NCI-H146 treated with DMSO at 0.1 percent for 48 hours (cell line): ENCODE measurements at regions not wholly inside any gene's neighbourhood (a gene's known extent, or its start where the extent isn't known, plus 50 kb on each side); places are given as distances from the start of the nearest gene placed in this dataset.
"Not testable (repeated sequence)": the region's sequence is repeated elsewhere in the genome, so short reads cannot be mapped to it uniquely, and the experiment has no call there.

ENCODE experiments used
- DNase-seq: peaks from one replicate; lab custom pipeline; 2025; ENCODE audit not compliant: unreplicated experiment; lab: John Stamatoyannopoulos, UW

- not testable (repeated sequence) for DNase-seq
Measured at GRCh38 chr18:27510036-27510633, 325.0 kb upstream of the CHST9 start.

- DNase-seq: no peak
Measured at GRCh38 chr18:27501671-27502070, 316.6 kb upstream of the CHST9 start.

GRCh38 chr18:27500531-27500930 lies 315.4 kb upstream of the CHST9 start:
- no peak for DNase-seq

- no peak for DNase-seq
Measured at GRCh38 chr18:27497246-27497645, 312.1 kb upstream of the CHST9 start.

GRCh38 chr18:27493182-27493581 lies 308.1 kb upstream of the CHST9 start:
- DNase-seq: no peak

GRCh38 chr18:27491772-27492171 lies 306.7 kb upstream of the CHST9 start:
- no peak for DNase-seq

- DNase-seq: no peak
Measured at GRCh38 chr18:27483276-27483675, 298.2 kb upstream of the CHST9 start.

GRCh38 chr18:27478459-27478858 lies 293.4 kb upstream of the CHST9 start:
- no peak for DNase-seq

- no peak for DNase-seq
Measured at GRCh38 chr18:27473318-27473717, 288.2 kb upstream of the CHST9 start.

GRCh38 chr18:27467073-27467472 lies 282.0 kb upstream of the CHST9 start:
- DNase-seq: no peak

- no peak for DNase-seq
Measured at GRCh38 chr18:27461957-27462356, 276.8 kb upstream of the CHST9 start.

- DNase-seq: no peak
Measured at GRCh38 chr18:27449104-27449503, 264.0 kb upstream of the CHST9 start.

- no peak for DNase-seq
Measured at GRCh38 chr18:27447930-27448329, 262.8 kb upstream of the CHST9 start.

- peak; percentile 74 for DNase-seq
Measured at GRCh38 chr18:27447451-27447881, 262.4 kb upstream of the CHST9 start.

GRCh38 chr18:27430595-27430994 lies 245.5 kb upstream of the CHST9 start:
- no peak for DNase-seq

- DNase-seq: no peak
Measured at GRCh38 chr18:27428716-27429475, 243.8 kb upstream of the CHST9 start.

- no peak for DNase-seq
Measured at GRCh38 chr18:27428120-27428519, 243.0 kb upstream of the CHST9 start.

- DNase-seq: no peak
Measured at GRCh38 chr18:27423581-27423980, 238.5 kb upstream of the CHST9 start.

- no peak for DNase-seq
Measured at GRCh38 chr18:27419646-27420045, 234.5 kb upstream of the CHST9 start.

- DNase-seq: no peak
Measured at GRCh38 chr18:27415495-27415894, 230.4 kb upstream of the CHST9 start.

GRCh38 chr18:27414682-27415081 lies 229.6 kb upstream of the CHST9 start:
- no peak for DNase-seq

- DNase-seq: no peak
Measured at GRCh38 chr18:27413495-27414401, 228.6 kb upstream of the CHST9 start.
